Ishikawa (cell line): ENCODE measurements at regions not wholly inside any gene's neighbourhood (a gene's known extent, or its start where the extent isn't known, plus 50 kb on each side); places are given as distances from the start of the nearest gene placed in this dataset.

ENCODE experiments used
- CEBPB ChIP-seq: IDR thresholded peaks from 2 replicates; pipeline ENCODE4 v1.6.1; 2012
- CREB1 ChIP-seq: IDR thresholded peaks from 2 replicates; pipeline ENCODE4 v1.6.1; 2012; ENCODE audit warnings: low read depth
- EGR1 ChIP-seq: IDR thresholded peaks from 2 replicates; pipeline ENCODE4 v1.6.1; 2012
- EP300 ChIP-seq: IDR thresholded peaks from 2 replicates; pipeline ENCODE4 v1.6.1; 2012; ENCODE audit warnings: borderline replicate concordance
- FOXM1 ChIP-seq: IDR thresholded peaks from 2 replicates; pipeline ENCODE4 v1.6.1; 2012; ENCODE audit warnings: low read depth, borderline replicate concordance
- NFIC ChIP-seq: IDR thresholded peaks from 2 replicates; pipeline ENCODE4 v1.6.1; 2012
- RAD21 ChIP-seq: IDR thresholded peaks from 2 replicates; pipeline ENCODE4 v1.6.1; 2012; ENCODE audit warnings: low read depth
- REST ChIP-seq: IDR thresholded peaks from 2 replicates; pipeline ENCODE4 v1.6.1; 2012; ENCODE audit warnings: low read depth, mild to moderate bottlenecking
- TAF1 ChIP-seq: IDR thresholded peaks from 2 replicates; pipeline ENCODE4 v1.6.1; 2012; ENCODE audit warnings: low read depth, mild to moderate bottlenecking
- TCF12 ChIP-seq: IDR thresholded peaks from 2 replicates; pipeline ENCODE4 v1.6.1; 2012; ENCODE audit warnings: low read depth
- TEAD4 ChIP-seq: IDR thresholded peaks from 2 replicates; pipeline ENCODE4 v1.6.1; 2012
- YY1 ChIP-seq: IDR thresholded peaks from 2 replicates; pipeline ENCODE4 v1.6.1; 2012; ENCODE audit warnings: low read depth
- ZBTB7A ChIP-seq: IDR thresholded peaks from 2 replicates; pipeline ENCODE4 v1.6.1; 2012; ENCODE audit warnings: low read depth
- TF ChIP-seq, protein P1 (sequence below): IDR thresholded peaks from 2 replicates; pipeline ENCODE4 v1.6.1; 2012
- TF ChIP-seq, protein P2 (sequence below): IDR thresholded peaks from 2 replicates; pipeline ENCODE4 v1.6.1; 2012

DNA sequence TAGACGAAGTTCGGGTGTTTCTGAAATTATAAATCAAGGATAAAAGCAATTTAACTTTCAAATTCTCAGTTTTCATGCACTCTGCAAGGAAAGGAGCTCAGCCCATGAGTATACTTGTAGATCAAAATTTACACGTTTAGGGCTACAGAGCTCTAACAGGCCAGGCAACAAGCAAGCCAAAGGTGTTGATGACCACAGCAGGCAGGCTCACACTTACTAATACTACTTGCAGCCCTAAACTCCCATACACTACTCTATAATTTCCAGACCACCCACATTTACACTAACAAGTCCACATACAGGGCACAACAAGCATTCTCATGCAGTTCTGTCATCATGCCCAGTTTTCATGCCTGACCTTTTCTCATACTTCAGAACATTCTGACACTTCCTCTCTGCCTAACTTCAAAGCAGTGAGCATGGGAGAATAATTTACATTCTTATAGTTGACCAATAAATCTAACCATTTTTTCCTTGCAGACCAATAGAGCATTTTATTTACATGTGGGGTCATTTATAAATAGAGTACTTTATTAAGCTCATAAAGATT is 124.7 kb upstream of the FRMD4B start:
- TF ChIP-seq EGR1 (no peak), RAD21 (no peak), YY1 (no peak), TEAD4 (no peak)

- TF ChIP-seq FOXM1 = no peak
- TF ChIP-seq TCF12 = no peak
- no peak for TF ChIP-seq YY1
- no peak for TF ChIP-seq REST
- no peak for TF ChIP-seq NFIC
These were observed 123.4 kb upstream of the FRMD4B start for GRCh38 chr3:69509288-69509687.

DNA sequence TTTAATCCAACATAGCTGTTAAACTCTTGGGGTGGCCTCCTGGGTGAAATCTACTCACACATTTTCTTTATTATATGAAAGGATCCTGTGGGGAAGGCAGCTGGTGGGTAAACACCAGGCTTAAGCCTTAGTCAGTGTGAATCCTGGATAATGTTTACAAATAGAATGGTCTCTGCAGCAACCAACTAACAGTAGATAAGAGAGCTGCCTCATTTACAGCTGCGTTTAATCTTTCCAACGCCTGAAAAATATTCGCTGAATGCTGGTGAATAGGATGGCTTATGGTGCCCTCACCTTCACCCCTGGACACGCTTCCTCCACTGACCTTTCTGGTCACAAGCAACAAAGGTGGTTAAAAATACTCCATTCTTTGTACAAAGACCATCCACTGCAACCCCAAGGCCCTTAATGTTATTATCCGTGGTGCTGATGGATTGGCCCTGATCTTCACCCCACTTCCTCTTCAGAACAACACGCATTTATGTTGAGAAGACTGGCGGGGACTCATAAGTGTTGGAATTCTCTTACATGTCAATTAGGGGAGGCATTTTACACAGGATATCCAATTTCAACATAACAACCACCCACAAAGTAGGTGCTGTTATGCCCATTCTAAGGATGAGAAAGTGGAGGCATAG is 120.0 kb upstream of the FRMD4B start:
- TF ChIP-seq ZBTB7A (no peak), EP300 (no peak), TCF12 (no peak), REST (no peak), TAF1 (no peak), EGR1 (no peak), FOXM1 (no peak), TEAD4 (no peak), RAD21 (no peak), NFIC (no peak), YY1 (no peak), CREB1 (no peak), CEBPB (no peak)
- TF ChIP-seq, protein P1, sequence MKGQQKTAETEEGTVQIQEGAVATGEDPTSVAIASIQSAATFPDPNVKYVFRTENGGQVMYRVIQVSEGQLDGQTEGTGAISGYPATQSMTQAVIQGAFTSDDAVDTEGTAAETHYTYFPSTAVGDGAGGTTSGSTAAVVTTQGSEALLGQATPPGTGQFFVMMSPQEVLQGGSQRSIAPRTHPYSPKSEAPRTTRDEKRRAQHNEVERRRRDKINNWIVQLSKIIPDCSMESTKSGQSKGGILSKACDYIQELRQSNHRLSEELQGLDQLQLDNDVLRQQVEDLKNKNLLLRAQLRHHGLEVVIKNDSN = no peak
- TF ChIP-seq, protein P2, sequence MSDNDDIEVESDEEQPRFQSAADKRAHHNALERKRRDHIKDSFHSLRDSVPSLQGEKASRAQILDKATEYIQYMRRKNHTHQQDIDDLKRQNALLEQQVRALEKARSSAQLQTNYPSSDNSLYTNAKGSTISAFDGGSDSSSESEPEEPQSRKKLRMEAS = no peak

- no peak for TF ChIP-seq REST
- TF ChIP-seq ZBTB7A = no peak
- TF ChIP-seq, protein P1 = no peak
- no peak for TF ChIP-seq RAD21
These were observed 118.3 kb upstream of the FRMD4B start for GRCh38 chr3:69504232-69504631.

GRCh38 chr3:69500604-69501003 is 114.7 kb upstream of the FRMD4B start:
- no peak for TF ChIP-seq CREB1
- no peak for TF ChIP-seq NFIC
- no peak for TF ChIP-seq RAD21
- TF ChIP-seq EP300 = no peak
- no peak for TF ChIP-seq TEAD4
- no peak for TF ChIP-seq CEBPB
- TF ChIP-seq YY1 = no peak
- TF ChIP-seq REST = no peak
- TF ChIP-seq, protein P1 = no peak
- TF ChIP-seq FOXM1 = no peak
- no peak for TF ChIP-seq TCF12
- TF ChIP-seq ZBTB7A = no peak
- TF ChIP-seq TAF1 = no peak
